Smooth muscle cell (in vitro differentiated cells): ENCODE measurements at regions not wholly inside any gene's neighbourhood (a gene's known extent, or its start where the extent isn't known, plus 50 kb on each side); places are given as distances from the start of the nearest gene placed in this dataset.

Source experiments
- DNase-seq: peaks from one replicate; lab custom pipeline; 2025; ENCODE audit not compliant: unreplicated experiment; lab: John Stamatoyannopoulos, UW
- H2AFZ ChIP-seq: fragments of 200-600 bp; sonication (generic); 2 replicates; pipeline ENCODE4 v1.6.0; 2016; ENCODE audit warnings: antibody characterized with exemption, low read depth, mild to moderate bottlenecking
- H3F3A ChIP-seq: fragments of 200-600 bp; sonication (generic); 2 replicates; pipeline ENCODE4 v1.6.0; 2017; ENCODE audit warnings: antibody characterized with exemption, low read depth
- H3K27ac ChIP-seq: fragments of 200-600 bp; sonication (generic); 2 replicates; pipeline ENCODE4 v1.5.1; 2016; ENCODE audit warnings: low read depth, mild to moderate bottlenecking
- H3K27me3 ChIP-seq: fragments of 200-600 bp; sonication (generic); 2 replicates; pipeline ENCODE4 v1.6.1; 2016; ENCODE audit warnings: low read depth, mild to moderate bottlenecking
- H3K36me3 ChIP-seq: fragments of 200-600 bp; sonication (generic); 2 replicates; pipeline ENCODE4 v1.5.1; 2016; ENCODE audit warnings: low read depth
- H3K4me1 ChIP-seq: fragments of 200-600 bp; sonication (generic); 2 replicates; pipeline ENCODE4 v1.5.1; 2016; ENCODE audit warnings: low read depth
- H3K4me2 ChIP-seq: fragments of 200-600 bp; sonication (generic); 2 replicates; pipeline ENCODE4 v1.6.0; 2016; ENCODE audit warnings: mild to moderate bottlenecking
- H3K4me3 ChIP-seq: fragments of 200-600 bp; sonication (generic); 2 replicates; pipeline ENCODE4 v1.5.1; 2016; ENCODE audit warnings: mild to moderate bottlenecking
- H3K79me2 ChIP-seq: fragments of 200-600 bp; sonication (generic); 2 replicates; pipeline ENCODE4 v1.6.0; 2016; ENCODE audit warnings: low read depth, mild to moderate bottlenecking
- H3K9ac ChIP-seq: fragments of 200-600 bp; sonication (generic); 2 replicates; pipeline ENCODE4 v1.6.0; 2016; ENCODE audit warnings: low read depth
- H3K9me3 ChIP-seq: fragments of 200-600 bp; sonication (generic); replicated peaks from 2 replicates; pipeline ENCODE4 v1.5.1; 2016; ENCODE audit warnings: low read depth
- H4K20me1 ChIP-seq: fragments of 200-600 bp; sonication (generic); 2 replicates; pipeline ENCODE4 v1.6.0; 2016; ENCODE audit warnings: low read depth
- WGBS: methylation state at CpG from one replicate; pipeline ENCODE4 v1.1.7; 2016; ENCODE audit warnings: low lambda C conversion rate; 5-methylcytosine and 5-hydroxymethylcytosine counted together
- TF ChIP-seq, protein P1 (sequence below): fragments of 200-600 bp; sonication (generic); IDR thresholded peaks from 2 replicates; pipeline ENCODE4 v1.5.1; 2017; ENCODE audit warnings: borderline replicate concordance, mild to moderate bottlenecking, antibody characterized with exemption; ENCODE audit not compliant: insufficient read depth, poor library complexity, severe bottlenecking

DNA sequence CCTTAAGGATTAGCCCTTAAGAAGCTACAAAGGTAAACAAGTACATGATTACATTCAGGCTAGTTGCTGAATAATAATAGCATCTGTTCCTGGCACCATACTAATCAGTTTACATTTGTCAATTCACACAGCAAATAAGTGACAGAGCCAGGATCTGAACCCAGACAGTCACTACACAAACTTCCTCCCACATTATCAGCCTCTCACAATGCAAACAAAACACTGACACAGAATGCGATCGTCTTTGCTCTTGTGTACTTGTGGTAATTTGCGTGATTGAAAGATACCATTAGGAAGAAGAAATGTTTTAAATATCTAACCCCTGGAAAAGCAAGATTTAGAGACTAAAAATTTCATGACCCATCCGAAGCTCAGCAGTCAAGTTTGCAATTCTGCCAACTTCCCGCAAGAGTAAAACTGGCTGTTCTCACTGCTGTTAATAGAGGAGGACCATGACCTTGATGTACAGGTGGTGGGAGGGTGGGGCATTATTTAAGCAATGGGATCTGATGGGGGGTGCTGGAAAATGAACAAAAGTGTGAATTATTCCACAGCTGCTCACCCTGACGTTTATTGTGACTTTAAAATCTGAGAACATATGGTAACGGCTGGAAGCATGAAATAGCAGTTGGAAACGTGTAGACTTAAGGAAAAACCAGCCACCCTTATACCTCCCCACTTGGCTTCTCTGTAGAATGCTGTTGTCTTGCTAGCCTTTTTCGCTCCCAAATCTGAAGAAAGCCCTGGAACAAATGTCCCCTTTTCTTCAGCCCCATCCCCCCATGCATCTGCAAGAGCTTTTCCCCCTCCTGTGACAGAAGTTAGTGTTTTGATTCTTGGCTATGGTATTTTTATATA lies 95.3 kb upstream of the ARMC2 start:
- Histone ChIP-seq H3K36me3 (no peaks in the 10 kb centered on the region), H3K9me3 (no peaks in the 10 kb centered on the region), H3K27me3 (no peaks in the 10 kb centered on the region), H3K79me2 (no peaks in the 10 kb centered on the region), H3K4me1 (no peaks in the 10 kb centered on the region), H4K20me1 (no peaks in the 10 kb centered on the region), H3K4me2 (no peak overlapping the region), H3K9ac (no peak overlapping the region), H2AFZ (no peak overlapping the region), H3K4me3 (no peak overlapping the region), H3K27ac (peak overlapping the region; percentile 91), H3F3A (no peaks in the 10 kb centered on the region)
- 71% methylated on average over 9 of the region's 9 CpGs for WGBS
- DNase-seq = no peak
- TF ChIP-seq, protein P1, sequence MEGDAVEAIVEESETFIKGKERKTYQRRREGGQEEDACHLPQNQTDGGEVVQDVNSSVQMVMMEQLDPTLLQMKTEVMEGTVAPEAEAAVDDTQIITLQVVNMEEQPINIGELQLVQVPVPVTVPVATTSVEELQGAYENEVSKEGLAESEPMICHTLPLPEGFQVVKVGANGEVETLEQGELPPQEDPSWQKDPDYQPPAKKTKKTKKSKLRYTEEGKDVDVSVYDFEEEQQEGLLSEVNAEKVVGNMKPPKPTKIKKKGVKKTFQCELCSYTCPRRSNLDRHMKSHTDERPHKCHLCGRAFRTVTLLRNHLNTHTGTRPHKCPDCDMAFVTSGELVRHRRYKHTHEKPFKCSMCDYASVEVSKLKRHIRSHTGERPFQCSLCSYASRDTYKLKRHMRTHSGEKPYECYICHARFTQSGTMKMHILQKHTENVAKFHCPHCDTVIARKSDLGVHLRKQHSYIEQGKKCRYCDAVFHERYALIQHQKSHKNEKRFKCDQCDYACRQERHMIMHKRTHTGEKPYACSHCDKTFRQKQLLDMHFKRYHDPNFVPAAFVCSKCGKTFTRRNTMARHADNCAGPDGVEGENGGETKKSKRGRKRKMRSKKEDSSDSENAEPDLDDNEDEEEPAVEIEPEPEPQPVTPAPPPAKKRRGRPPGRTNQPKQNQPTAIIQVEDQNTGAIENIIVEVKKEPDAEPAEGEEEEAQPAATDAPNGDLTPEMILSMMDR = no peak

DNA sequence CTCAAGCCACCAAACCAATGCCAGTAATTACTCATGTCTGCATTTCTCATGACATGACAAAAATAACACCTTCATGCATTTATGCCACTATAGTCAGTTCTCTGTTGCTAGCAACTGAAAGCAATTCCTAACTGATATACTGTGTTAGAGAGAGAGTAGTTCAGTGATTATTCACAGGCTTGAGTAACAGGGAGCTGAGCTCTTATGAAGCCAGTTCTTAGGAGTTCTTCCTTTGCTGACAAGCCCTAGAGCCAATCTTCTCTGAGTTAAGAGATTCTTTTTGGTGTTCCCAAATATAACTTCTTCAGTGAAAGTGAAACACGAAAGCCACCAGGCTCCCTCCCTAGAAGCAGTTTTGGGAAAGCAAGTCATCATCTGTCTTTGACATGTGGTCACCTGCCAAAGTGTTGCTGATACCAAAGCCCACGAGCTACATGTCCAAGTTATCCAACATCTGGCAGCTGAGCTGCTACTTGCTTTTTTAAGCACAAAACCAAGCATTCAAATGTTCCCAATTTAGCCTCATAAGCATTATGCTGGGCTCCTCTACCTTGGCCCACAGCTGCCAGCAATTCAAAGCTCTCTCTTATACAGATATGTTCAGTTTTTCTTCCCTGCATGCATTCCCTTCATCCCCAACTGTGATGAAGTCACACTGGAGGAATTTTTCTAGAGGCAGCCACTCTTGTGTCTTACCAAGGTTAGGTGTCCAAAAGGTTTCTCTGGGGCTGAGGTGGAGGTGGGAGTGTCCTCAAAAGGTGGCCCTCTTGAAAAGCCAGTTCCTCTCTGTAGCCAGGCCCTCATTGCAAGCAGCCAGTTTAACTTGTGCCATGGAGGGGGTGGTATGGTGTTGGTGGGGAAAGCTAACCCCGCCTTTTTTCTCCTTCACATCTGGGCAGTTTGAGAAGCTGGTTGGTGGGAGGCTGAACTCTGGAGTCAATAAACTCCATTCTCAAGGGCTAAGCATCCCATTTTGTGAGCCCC lies 92.7 kb upstream of the ARMC2 start:
- Histone ChIP-seq H4K20me1 (no peaks in the 10 kb centered on the region), H3K36me3 (no peaks in the 10 kb centered on the region), H2AFZ (no peak overlapping the region), H3K27ac (peak overlapping the region; percentile 21), H3K4me3 (no peak overlapping the region), H3K4me2 (peak overlapping the region; percentile 17), H3K9me3 (no peaks in the 10 kb centered on the region), H3F3A (peaks cover 6% of the 10 kb centered on the region), H3K79me2 (no peaks in the 10 kb centered on the region), H3K9ac (no peak overlapping the region), H3K4me1 (no peaks in the 10 kb centered on the region), H3K27me3 (no peaks in the 10 kb centered on the region)
- WGBS = 57% methylated on average over 3 of the region's 3 CpGs
- TF ChIP-seq, protein P1 = no peak
- no peak for DNase-seq

DNA sequence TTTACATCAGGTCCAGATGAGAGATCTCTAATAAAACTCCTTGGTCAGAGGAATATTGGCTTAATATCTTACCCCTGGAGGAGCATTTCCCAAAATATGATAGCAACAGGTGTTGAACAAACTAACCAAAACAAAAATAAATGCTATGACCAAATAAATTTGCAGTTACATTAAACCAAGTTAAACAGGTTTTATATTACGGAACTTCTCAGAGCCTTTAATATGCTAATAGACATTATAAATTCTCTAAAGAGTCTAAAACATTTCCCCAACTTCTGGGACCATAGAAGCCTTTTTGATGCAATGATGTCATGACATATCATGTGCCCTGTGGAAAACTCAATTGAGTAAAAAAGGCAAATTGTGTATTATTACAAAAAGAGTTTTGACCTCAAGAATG lies 90.9 kb upstream of the ARMC2 start:
- Histone ChIP-seq H2AFZ (no peak overlapping the region), H3K9ac (no peak overlapping the region), H3K79me2 (no peaks in the 10 kb centered on the region), H3K36me3 (no peaks in the 10 kb centered on the region), H3K4me3 (no peak overlapping the region), H4K20me1 (no peaks in the 10 kb centered on the region), H3K27me3 (no peaks in the 10 kb centered on the region), H3K9me3 (no peaks in the 10 kb centered on the region), H3K4me2 (no peak overlapping the region), H3F3A (peaks cover 6% of the 10 kb centered on the region), H3K27ac (no peak overlapping the region), H3K4me1 (no peaks in the 10 kb centered on the region)
- 97% methylated on average over 1 of the region's 1 CpG for WGBS
- no peak for DNase-seq
- TF ChIP-seq, protein P1 = no peak
